ENCODE measurements at regions not wholly inside any gene's neighbourhood (a gene's known extent, or its start where the extent isn't known, plus 50 kb on each side); places are given as distances from the start of the nearest gene placed in this dataset.

GRCh38 chr1:94646141-94646643, 104.6 kb upstream of the F3 start:
- ATAC-seq, result no peak
- no peak for TF ChIP-seq ZFP3 (CRISPR knock-in tag; IDR thresholded peaks at IDR 0.05)
- no peak for TF ChIP-seq ZNF565 (CRISPR knock-in tag; conservative IDR thresholded peaks at IDR 0.05; ENCODE audit: low read depth)
- TF ChIP-seq ZNF8 (CRISPR knock-in tag; IDR thresholded peaks at IDR 0.05), result no peak
- TF ChIP-seq TSHZ2 (CRISPR knock-in tag; IDR thresholded peaks at IDR 0.05), result no peak
- no peak for TF ChIP-seq POU6F1 (CRISPR knock-in tag; IDR thresholded peaks at IDR 0.05; ENCODE audit: borderline replicate concordance, low read depth)
- no peak for TF ChIP-seq CREB5 (CRISPR knock-in tag; IDR thresholded peaks at IDR 0.05; ENCODE audit: low read depth)
- no peak for TF ChIP-seq CSDC2 (CRISPR knock-in tag; IDR thresholded peaks at IDR 0.05)
- no peak for TF ChIP-seq GLIS3 (CRISPR knock-in tag; IDR thresholded peaks at IDR 0.05)
- no peak for TF ChIP-seq PATZ1 (CRISPR knock-in tag; IDR thresholded peaks at IDR 0.05; ENCODE audit: borderline replicate concordance)
- TF ChIP-seq ISL1 (CRISPR knock-in tag; IDR thresholded peaks at IDR 0.05), result no peak
- no peak for TF ChIP-seq OSR1 (CRISPR knock-in tag; IDR thresholded peaks at IDR 0.05)
- no peak for TF ChIP-seq SNAI2 (CRISPR knock-in tag; IDR thresholded peaks at IDR 0.05)
- TF ChIP-seq ZNF70 (CRISPR knock-in tag; IDR thresholded peaks at IDR 0.05), result no peak
- TF ChIP-seq CSRNP3 (CRISPR knock-in tag; IDR thresholded peaks at IDR 0.05), result no peak

- TF ChIP-seq ZFP3 (CRISPR knock-in tag; IDR thresholded peaks at IDR 0.05) (no peak), CSDC2 (CRISPR knock-in tag; IDR thresholded peaks at IDR 0.05) (no peak), PPARA (CRISPR knock-in tag; IDR thresholded peaks at IDR 0.05; ENCODE audit: borderline replicate concordance) (no peak), PATZ1 (CRISPR knock-in tag; IDR thresholded peaks at IDR 0.05; ENCODE audit: borderline replicate concordance) (no peak), SNAI2 (CRISPR knock-in tag; IDR thresholded peaks at IDR 0.05) (no peak), RARB (CRISPR knock-in tag; IDR thresholded peaks at IDR 0.05) (no peak), ARNTL (CRISPR knock-in tag; IDR thresholded peaks at IDR 0.05; ENCODE audit: borderline replicate concordance, low read depth) (no peak), ZNF70 (CRISPR knock-in tag; IDR thresholded peaks at IDR 0.05) (no peak), TCF4 (CRISPR knock-in tag; IDR thresholded peaks at IDR 0.05; ENCODE audit: borderline replicate concordance) (no peak), ISL1 (CRISPR knock-in tag; IDR thresholded peaks at IDR 0.05) (no peak)
- ATAC-seq, result no peak
Measured at GRCh38 chr1:94644352-94644751, 102.8 kb upstream of the F3 start.

GRCh38 chr1:94643819-94644218, 102.3 kb upstream of the F3 start:
- ATAC-seq, result no peak
- TF ChIP-seq PPARA (CRISPR knock-in tag; IDR thresholded peaks at IDR 0.05; ENCODE audit: borderline replicate concordance) (no peak), ZFP30 (CRISPR knock-in tag; IDR thresholded peaks at IDR 0.05) (no peak), ESRRG (CRISPR knock-in tag; IDR thresholded peaks at IDR 0.05) (no peak), CSDC2 (CRISPR knock-in tag; IDR thresholded peaks at IDR 0.05) (no peak), CSRNP3 (CRISPR knock-in tag; IDR thresholded peaks at IDR 0.05) (no peak), TOX (CRISPR knock-in tag; IDR thresholded peaks at IDR 0.05; ENCODE audit: borderline replicate concordance) (no peak), ZNF8 (CRISPR knock-in tag; IDR thresholded peaks at IDR 0.05) (no peak), CREB5 (CRISPR knock-in tag; IDR thresholded peaks at IDR 0.05; ENCODE audit: low read depth) (no peak), RARB (CRISPR knock-in tag; IDR thresholded peaks at IDR 0.05) (no peak), ARNTL (CRISPR knock-in tag; IDR thresholded peaks at IDR 0.05; ENCODE audit: borderline replicate concordance, low read depth) (no peak), BACH2 (CRISPR knock-in tag; IDR thresholded peaks at IDR 0.05; ENCODE audit: borderline replicate concordance) (no peak), OSR1 (CRISPR knock-in tag; IDR thresholded peaks at IDR 0.05) (no peak), ZFP3 (CRISPR knock-in tag; IDR thresholded peaks at IDR 0.05) (no peak)
